Transverse colon (tissue), 4 donors: ENCODE measurements at regions not wholly inside any gene's neighbourhood (a gene's known extent, or its start where the extent isn't known, plus 50 kb on each side); places are given as distances from the start of the nearest gene placed in this dataset.

Experiments
- DNase-seq: peaks from one replicate; pipeline ENCODE4 v3.0.0-alpha.2; 2019
- H3K27ac ChIP-seq, 4 donors: fragments of 200-600 bp; sonication (generic); 2 replicates each; pipeline ENCODE4 v1.5.1; 2016 to 2018; ENCODE audit warnings: inconsistent platforms in 4 of 4
- H3K27me3 ChIP-seq: fragments of 200-600 bp; sonication (generic); 2 replicates; pipeline ENCODE4 v1.5.1; 2017; ENCODE audit warnings: inconsistent platforms
- H3K36me3 ChIP-seq, 4 donors: fragments of 200-600 bp; sonication (generic); 2 replicates each; pipeline ENCODE4 v1.5.1; 2017 to 2019; ENCODE audit warnings: inconsistent platforms in 4 of 4
- H3K4me1 ChIP-seq, 4 donors: fragments of 200-600 bp; sonication (generic); 2 replicates each; pipeline ENCODE4 v1.5.1; 2017 to 2020; ENCODE audit warnings: inconsistent platforms in 4 of 4
- H3K4me3 ChIP-seq, 4 donors: fragments of 200-600 bp; sonication (generic); 1 replicate in 1 of 4; 2 replicates in 3 of 4; pipeline versions ENCODE4 v1.5.1 to v1.6.1; 2017 to 2019; ENCODE audit warnings: inconsistent platforms in 4 of 4
- H3K9me3 ChIP-seq, 2 donors: fragments of 200-600 bp; sonication (generic); 2 replicates each; pipeline ENCODE4 v1.5.1; 2017 to 2019; ENCODE audit warnings: inconsistent platforms in 2 of 2
- EP300 ChIP-seq: sonication (generic); formaldehyde crosslinking; IDR thresholded peaks from one replicate; pipeline ENCODE4 v1.6.1; 2017; ENCODE audit warnings: antibody characterized with exemption, low read depth
- POLR2A ChIP-seq: fragments of 450-650 bp; IDR thresholded peaks from one replicate; pipeline ENCODE4 v1.6.1; 2016; ENCODE audit warnings: antibody characterized with exemption, mild to moderate bottlenecking, moderate library complexity
- POLR2AphosphoS5 ChIP-seq, 3 donors: sonication (generic); formaldehyde crosslinking; IDR thresholded peaks; one replicate each; pipeline ENCODE4 v1.6.1; 2016; ENCODE audit warnings: antibody characterized with exemption in 3 of 3
- WGBS, 2 donors: methylation state at CpG; one replicate each; pipeline ENCODE4 v1.1.5; 2018; ENCODE audit warnings: low coverage in 1 of 2; 5-methylcytosine and 5-hydroxymethylcytosine counted together
- in situ Hi-C, 4 donors: fragments of 200-750 bp; cut with MboI; loops; one replicate each; pipeline versions ENCODE4 v1.15.0 to v1.15.1; 2017; ENCODE audit warnings: low sequenced_read_pairs in 3 of 4, low pct_ligation_motif_present in 1 of 4, low pct_unique_long_range_greater_than_20kb in 1 of 4
- intact Hi-C: fragments of 100-400 bp; cut with DNase I; formaldehyde crosslinking; loops from one replicate; pipeline ENCODE4 v1.15.1; 2023; ENCODE audit warnings: low total_unique reads
- TF ChIP-seq, protein P1 (sequence below), 5 experiments: fragments of 200-600 bp in 3 of 5; fragments of 450-650 bp in 2 of 5; sonication (generic) in 3 of 5; IDR thresholded peaks; 1 replicate in 2 of 5; 2 replicates in 3 of 5; pipeline ENCODE4 v1.5.1; 2016 to 2017; ENCODE audit warnings: antibody characterized with exemption in 5 of 5, inconsistent platforms in 3 of 5, mild to moderate bottlenecking in 2 of 5, moderate library complexity in 1 of 5

DNA sequence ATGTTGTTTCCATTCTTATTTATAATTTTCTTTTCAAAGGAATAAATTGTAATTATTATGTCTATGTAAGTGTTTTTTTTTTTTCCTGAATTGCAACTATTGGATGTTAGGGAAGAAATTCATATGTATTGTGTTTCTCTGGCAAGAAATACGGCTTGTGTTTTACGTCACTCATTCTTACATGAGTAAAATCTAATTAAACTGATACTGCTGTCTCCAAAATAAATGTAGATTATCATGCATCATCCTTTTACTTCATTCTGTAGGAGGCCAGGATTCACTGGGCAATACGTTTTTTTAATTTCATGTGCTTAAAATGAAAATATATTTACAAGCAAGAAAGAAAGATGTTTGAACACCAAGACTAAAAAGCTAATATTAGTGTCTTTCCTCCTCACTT, 590.8 kb downstream of the OTOL1 start:
- Histone ChIP-seq H3K9me3 (no peaks in the 10 kb centered on the region), H3K4me3 (no peak overlapping the region), H3K27me3 (no peaks in the 10 kb centered on the region), H3K4me1 (no peaks in the 10 kb centered on the region), H3K27ac (no peak overlapping the region), H3K36me3 (no peaks in the 10 kb centered on the region)
- DNase-seq: no peak
- 53 to 77% methylated on average over 3 of the region's 3 CpGs for WGBS, 2 donors
- TF ChIP-seq, protein P1, sequence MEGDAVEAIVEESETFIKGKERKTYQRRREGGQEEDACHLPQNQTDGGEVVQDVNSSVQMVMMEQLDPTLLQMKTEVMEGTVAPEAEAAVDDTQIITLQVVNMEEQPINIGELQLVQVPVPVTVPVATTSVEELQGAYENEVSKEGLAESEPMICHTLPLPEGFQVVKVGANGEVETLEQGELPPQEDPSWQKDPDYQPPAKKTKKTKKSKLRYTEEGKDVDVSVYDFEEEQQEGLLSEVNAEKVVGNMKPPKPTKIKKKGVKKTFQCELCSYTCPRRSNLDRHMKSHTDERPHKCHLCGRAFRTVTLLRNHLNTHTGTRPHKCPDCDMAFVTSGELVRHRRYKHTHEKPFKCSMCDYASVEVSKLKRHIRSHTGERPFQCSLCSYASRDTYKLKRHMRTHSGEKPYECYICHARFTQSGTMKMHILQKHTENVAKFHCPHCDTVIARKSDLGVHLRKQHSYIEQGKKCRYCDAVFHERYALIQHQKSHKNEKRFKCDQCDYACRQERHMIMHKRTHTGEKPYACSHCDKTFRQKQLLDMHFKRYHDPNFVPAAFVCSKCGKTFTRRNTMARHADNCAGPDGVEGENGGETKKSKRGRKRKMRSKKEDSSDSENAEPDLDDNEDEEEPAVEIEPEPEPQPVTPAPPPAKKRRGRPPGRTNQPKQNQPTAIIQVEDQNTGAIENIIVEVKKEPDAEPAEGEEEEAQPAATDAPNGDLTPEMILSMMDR (IDR thresholded peaks at IDR 0.05): no peak
- TF ChIP-seq POLR2AphosphoS5 (IDR thresholded peaks at IDR 0.05) (no peak), POLR2A (no peak), EP300 (no peak)
- in situ Hi-C loops: no loop called here
- intact Hi-C loops: no loop called here

DNA sequence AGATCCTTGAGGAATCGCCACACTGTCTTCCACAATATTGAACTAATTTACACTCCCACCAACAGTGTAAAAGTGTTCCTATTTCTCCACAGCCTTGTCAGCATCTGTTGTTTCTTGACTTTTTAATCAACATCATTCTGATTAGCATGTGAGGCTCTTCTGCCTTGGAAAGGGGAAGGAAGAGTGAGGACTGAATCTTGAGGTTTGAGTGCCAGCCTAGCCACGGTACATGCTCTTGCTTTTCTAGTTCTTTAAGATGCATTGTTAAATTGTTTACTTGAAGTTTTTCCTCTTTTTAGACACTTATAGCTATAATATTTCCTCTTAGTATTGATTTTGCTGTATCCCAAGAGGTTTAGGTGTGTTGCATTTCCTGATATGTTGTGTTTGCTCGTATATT, 596.1 kb downstream of the OTOL1 start:
- Histone ChIP-seq H3K9me3 (no peaks in the 10 kb centered on the region), H3K27me3 (no peaks in the 10 kb centered on the region), H3K4me3 (no peak overlapping the region), H3K27ac (no peak overlapping the region), H3K4me1 (no peaks in the 10 kb centered on the region), H3K36me3 (no peaks in the 10 kb centered on the region)
- intact Hi-C loops (loop anchor here (5.0 kb wide), 1 partner anchor 280 kb away; no protein-coding TSS in a partner anchor), in situ Hi-C loops (no loop called here)
- TF ChIP-seq POLR2A: no peak
- TF ChIP-seq, protein P1 (IDR thresholded peaks at IDR 0.05): no peak
- no peak for TF ChIP-seq POLR2AphosphoS5 (IDR thresholded peaks at IDR 0.05)
- TF ChIP-seq EP300: no peak
- DNase-seq: no peak
- 47 to 50% methylated on average over 3 of the region's 3 CpGs for WGBS, 2 donors

DNA sequence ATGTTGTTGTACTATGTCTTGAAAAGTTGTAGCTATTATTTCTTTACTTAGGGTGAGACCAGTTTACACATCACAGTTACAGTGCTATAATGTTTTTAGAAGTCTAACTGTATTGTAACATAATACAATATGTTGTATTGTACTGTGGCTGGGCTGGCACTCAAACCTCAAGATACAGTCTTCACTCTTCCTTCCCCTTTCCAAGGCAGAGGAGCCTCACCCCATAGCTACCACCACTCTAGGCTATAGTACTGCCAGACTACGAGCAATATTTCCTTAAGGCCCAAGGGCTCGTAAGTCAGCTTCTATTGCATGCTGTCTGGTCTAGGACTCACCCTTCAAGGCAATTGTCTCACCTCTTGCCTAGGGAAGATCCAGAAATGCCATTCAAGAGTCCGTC, 597.7 kb downstream of the OTOL1 start:
- intact Hi-C loops: loop anchor here (5.0 kb wide), 1 partner anchor 282 kb away; no protein-coding TSS in a partner anchor
- 86 to 91% methylated on average over 2 to 3 of the region's 3 CpGs for WGBS, 2 donors

DNA sequence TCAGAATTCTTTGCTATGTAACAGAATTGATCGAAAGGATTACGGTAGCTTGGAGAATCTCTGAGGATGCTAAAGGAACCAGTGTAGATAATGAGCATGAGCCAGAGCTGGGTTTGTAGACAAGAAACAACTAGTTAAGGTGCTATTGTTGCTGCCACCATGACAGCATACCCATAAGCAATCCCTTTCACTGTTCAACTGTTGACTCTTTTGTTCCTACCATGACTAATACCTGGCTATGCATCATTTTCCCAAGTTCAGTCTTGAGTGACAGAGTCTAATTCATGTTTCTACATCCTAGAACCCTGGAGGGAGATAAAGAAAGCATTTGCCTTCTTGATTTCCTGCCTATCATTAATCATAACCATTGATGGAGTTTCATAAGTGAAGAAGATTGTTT, 600.3 kb downstream of the OTOL1 start:
- WGBS, 2 donors: 45% methylated on average over 2 of the region's 2 CpGs; no CpG with 5 or more reads in 1 of the 2 donors
- Histone ChIP-seq H3K27me3 (no peaks in the 10 kb centered on the region), H3K4me1 (no peaks in the 10 kb centered on the region), H3K27ac (no peak overlapping the region), H3K4me3 (no peak overlapping the region), H3K9me3 (no peaks in the 10 kb centered on the region), H3K36me3 (no peaks in the 10 kb centered on the region)
- TF ChIP-seq EP300: no peak
- no peak for TF ChIP-seq POLR2AphosphoS5 (IDR thresholded peaks at IDR 0.05)
- TF ChIP-seq, protein P1 (IDR thresholded peaks at IDR 0.05): no peak
- TF ChIP-seq POLR2A: no peak
- DNase-seq: no peak
- in situ Hi-C loops (no loop called here), intact Hi-C loops (no loop called here)

More for the DNA sequence above, 597.7 kb downstream of the OTOL1 start:
- no peaks in the 10 kb centered on the region for H3K4me1 ChIP-seq
- H3K27me3 ChIP-seq: no peaks in the 10 kb centered on the region
- no peak overlapping the region for H3K4me3 ChIP-seq
- H3K9me3 ChIP-seq: no peaks in the 10 kb centered on the region
- TF ChIP-seq, protein P1 (IDR thresholded peaks at IDR 0.05): no peak
- TF ChIP-seq POLR2A (no peak), EP300 (no peak), POLR2AphosphoS5 (IDR thresholded peaks at IDR 0.05) (no peak)
- in situ Hi-C loops: no loop called here
- no peak overlapping the region for H3K27ac ChIP-seq
- no peak for DNase-seq
- no peaks in the 10 kb centered on the region for H3K36me3 ChIP-seq
